Tibial artery (tissue), 4 donors: ENCODE measurements at regions not wholly inside any gene's neighbourhood (a gene's known extent, or its start where the extent isn't known, plus 50 kb on each side); places are given as distances from the start of the nearest gene placed in this dataset.
A peak's percentile ranks its signal among the peaks of the same experiment; 100 is the strongest.

ENCODE experiments used
- DNase-seq, 2 donors: peaks; one replicate each; pipeline ENCODE4 v3.0.0-alpha.2; 2019
- H3K27ac ChIP-seq, 2 donors: fragments of 200-600 bp; sonication (generic) in 1 of 2; 1 replicate in 1 of 2; 2 replicates in 1 of 2; pipeline ENCODE4 v1.5.1; 2018 to 2019; ENCODE audit warnings: mild to moderate bottlenecking in 1 of 2
- H3K27me3 ChIP-seq, 2 donors: fragments of 200-600 bp; sonication (generic) in 1 of 2; one replicate each; pipeline versions ENCODE4 v1.5.1 to v1.6.0; 2016 to 2019
- H3K36me3 ChIP-seq, 3 donors: fragments of 200-600 bp; sonication (generic) in 2 of 3; one replicate each; pipeline ENCODE4 v1.5.1; 2016 to 2019; ENCODE audit warnings: mild to moderate bottlenecking in 2 of 3
- H3K4me1 ChIP-seq, 4 donors: fragments of 200-600 bp; sonication (generic) in 2 of 4; 1 replicate in 3 of 4; 2 replicates in 1 of 4; pipeline ENCODE4 v1.5.1; 2016 to 2019
- H3K4me3 ChIP-seq, 2 donors: fragments of 200-600 bp; sonication (generic) in 1 of 2; 1 replicate in 1 of 2; 2 replicates in 1 of 2; pipeline ENCODE4 v1.5.1; 2018 to 2019; ENCODE audit warnings: mild to moderate bottlenecking in 2 of 2
- H3K9me3 ChIP-seq, 3 donors: fragments of 200-600 bp; sonication (generic) in 1 of 3; one replicate each; pipeline ENCODE4 v1.5.1; 2016 to 2019
- CTCF ChIP-seq, 2 experiments: fragments of 200-600 bp in 1 of 2; fragments of 450-650 bp in 1 of 2; IDR thresholded peaks; one replicate each; pipeline ENCODE4 v1.5.1; 2017 to 2019; ENCODE audit warnings: antibody characterized with exemption in 2 of 2, mild to moderate bottlenecking in 1 of 2, moderate library complexity in 1 of 2
- intact Hi-C: fragments of 100-400 bp; cut with DNase I; formaldehyde crosslinking; loops from one replicate; pipeline ENCODE4 v1.15.0; 2023; ENCODE audit warnings: low total_unique reads

- H3K27me3 ChIP-seq, result no peaks in the 10 kb centered on the region
- no peaks in the 10 kb centered on the region for H3K36me3 ChIP-seq
- no peak for TF ChIP-seq CTCF (IDR thresholded peaks at IDR 0.05)
- no peak overlapping the region for H3K4me3 ChIP-seq
- DNase-seq, result no peak
- H3K27ac ChIP-seq, result no peak overlapping the region
- intact Hi-C loops, result no loop called here
- no peaks in the 10 kb centered on the region for H3K4me1 ChIP-seq
- H3K9me3 ChIP-seq, result peaks cover 0 to 7% (median 0%) of the 10 kb centered on the region in 3 donors
These were observed 829.4 kb upstream of the ALCAM start for GRCh38 chr3:104537323-104537722.

- intact Hi-C loops, result no loop called here
- no peak for TF ChIP-seq CTCF (IDR thresholded peaks at IDR 0.05)
- no peaks in the 10 kb centered on the region for H3K9me3 ChIP-seq
These were observed 820.4 kb upstream of the ALCAM start for GRCh38 chr3:104546301-104546700.

GRCh38 chr3:104547031-104547430 is 819.7 kb upstream of the ALCAM start:
- no peak for DNase-seq
- Histone ChIP-seq H3K9me3 (no peaks in the 10 kb centered on the region), H3K36me3 (no peaks in the 10 kb centered on the region), H3K4me1 (peaks cover 0 to 23% (median 9%) of the 10 kb centered on the region in 4 donors), H3K27me3 (no peaks in the 10 kb centered on the region), H3K4me3 (no peak overlapping the region), H3K27ac (no peak overlapping the region)
- intact Hi-C loops, result no loop called here
- TF ChIP-seq CTCF (IDR thresholded peaks at IDR 0.05), result no peak

More at GRCh38 chr3:104546301-104546700, 820.4 kb upstream of the ALCAM start:
- peaks cover 0 to 23% (median 9%) of the 10 kb centered on the region in 4 donors for H3K4me1 ChIP-seq
- H3K27me3 ChIP-seq, result no peaks in the 10 kb centered on the region
- no peaks in the 10 kb centered on the region for H3K36me3 ChIP-seq
- DNase-seq, result no peak
- H3K27ac ChIP-seq, result no peak overlapping the region
- H3K4me3 ChIP-seq, result no peak overlapping the region

GRCh38 chr3:104548401-104548800 is 818.3 kb upstream of the ALCAM start:
- TF ChIP-seq CTCF (IDR thresholded peaks at IDR 0.05), result no peak
- intact Hi-C loops, result no loop called here
- H3K9me3 ChIP-seq, result no peaks in the 10 kb centered on the region
- no peak for DNase-seq
- H3K27ac ChIP-seq, result peak overlapping the region in 1 of 2 donors; percentile 39
- peaks cover 0 to 23% (median 9%) of the 10 kb centered on the region in 4 donors for H3K4me1 ChIP-seq
- no peaks in the 10 kb centered on the region for H3K27me3 ChIP-seq
- no peak overlapping the region for H3K4me3 ChIP-seq
- no peaks in the 10 kb centered on the region for H3K36me3 ChIP-seq

GRCh38 chr3:104549099-104549714 is 817.5 kb upstream of the ALCAM start:
- no peaks in the 10 kb centered on the region for H3K36me3 ChIP-seq
- peak overlapping the region in 1 of 2 donors; percentile 39 for H3K27ac ChIP-seq
- H3K4me1 ChIP-seq, result peaks cover 0 to 23% (median 9%) of the 10 kb centered on the region in 4 donors
- H3K9me3 ChIP-seq, result no peaks in the 10 kb centered on the region
- no peak for DNase-seq
- no peaks in the 10 kb centered on the region for H3K27me3 ChIP-seq
- H3K4me3 ChIP-seq, result no peak overlapping the region
- TF ChIP-seq CTCF (IDR thresholded peaks at IDR 0.05), result no peak
- intact Hi-C loops, result no loop called here
